Inflammatory macrophage (primary cell): ENCODE measurements at regions not wholly inside any gene's neighbourhood (a gene's known extent, or its start where the extent isn't known, plus 50 kb on each side); places are given as distances from the start of the nearest gene placed in this dataset.
"Not testable (repeated sequence)": the region's sequence is repeated elsewhere in the genome, so short reads cannot be mapped to it uniquely, and the experiment has no call there.

Source experiments
- DNase-seq, 2 donors: peaks; one replicate each; pipeline ENCODE4 v3.0.0-alpha.2; 2020 to 2022

DNA sequence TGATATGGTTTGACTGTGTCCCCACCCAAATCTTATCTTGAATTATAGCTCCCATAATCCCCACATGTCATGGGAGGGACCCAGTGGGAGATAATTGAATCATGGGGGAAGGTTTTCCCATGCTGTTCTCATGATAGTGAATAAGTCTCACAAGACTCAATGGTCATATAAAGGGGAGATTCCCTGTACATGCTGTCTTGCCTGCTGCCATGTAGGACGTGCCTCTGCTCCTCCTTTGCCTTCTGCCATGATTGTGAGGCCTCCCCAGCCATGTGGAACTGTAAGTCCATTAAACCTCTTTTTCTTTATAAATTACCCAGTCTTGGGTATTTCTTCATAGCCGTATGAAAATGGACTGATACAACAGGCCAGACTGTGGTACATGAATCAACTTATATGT lies 68.5 kb upstream of the ADTRP start:
- not testable (repeated sequence) for DNase-seq

DNA sequence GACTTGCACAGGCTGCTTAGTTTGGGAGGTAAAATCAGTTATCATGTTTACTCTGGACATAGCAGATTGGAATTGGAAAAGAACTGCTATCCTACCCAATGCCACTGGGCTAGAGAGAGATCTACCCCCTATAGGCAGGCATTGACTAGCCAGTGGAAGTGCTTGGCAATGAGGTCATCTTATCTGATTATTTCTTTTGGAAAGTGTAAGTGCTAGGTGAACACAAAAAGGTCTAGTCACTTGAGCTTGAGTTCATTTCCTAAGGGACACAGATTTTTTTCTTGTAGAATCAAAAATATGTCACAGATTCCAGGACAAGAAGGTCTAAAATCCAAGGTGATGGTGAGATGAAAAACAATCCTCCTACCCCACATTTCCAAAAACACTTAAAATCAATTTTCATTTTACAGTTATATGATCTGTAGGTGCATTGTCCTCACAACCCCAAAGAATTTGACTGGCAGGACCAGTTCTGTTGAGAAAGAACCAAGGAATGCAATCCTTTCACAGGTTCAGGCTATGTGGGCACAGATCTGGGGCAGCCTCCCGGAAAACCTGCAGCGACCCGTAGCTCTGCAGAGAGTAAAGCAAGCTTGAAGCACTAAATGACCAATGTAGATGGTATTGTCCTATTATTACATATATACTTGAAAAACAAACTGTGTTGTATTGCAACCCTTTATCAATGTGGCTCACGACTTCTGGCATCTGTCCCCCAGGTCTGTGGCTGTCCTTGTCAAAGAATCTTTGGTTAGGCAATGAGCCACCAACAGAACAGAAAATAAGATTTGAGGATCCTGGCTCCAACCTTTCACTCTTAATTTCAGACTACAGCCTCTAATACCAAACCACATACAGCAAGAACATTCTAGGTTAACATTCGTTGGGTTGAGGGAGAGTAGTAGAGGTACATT lies 67.3 kb upstream of the ADTRP start:
- DNase-seq = no peak

DNA sequence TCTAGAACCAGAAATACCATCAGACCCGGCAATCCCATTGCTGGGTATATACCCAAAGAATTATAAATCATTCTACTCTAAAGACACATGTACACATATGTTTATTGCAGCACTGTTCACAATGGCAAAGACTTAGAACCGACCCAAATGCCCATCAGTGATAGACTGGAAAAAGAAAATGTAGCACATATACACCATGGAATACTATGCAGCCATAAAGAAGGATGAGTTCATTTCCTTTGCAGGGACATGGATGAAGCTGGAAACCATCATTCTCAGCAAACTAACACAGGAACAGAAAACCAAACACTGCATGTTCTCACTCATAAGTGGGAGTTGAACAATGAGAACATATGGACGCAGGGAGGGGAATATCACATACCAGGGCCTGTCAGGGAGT lies 64.2 kb upstream of the ADTRP start:
- DNase-seq = not testable (repeated sequence)

- DNase-seq = no peak
Observed at GRCh38 chr6:11835065-11835464, 56.5 kb upstream of the ADTRP start.

GRCh38 chr6:11833626-11834592 lies 55.3 kb upstream of the ADTRP start:
- no peak for DNase-seq

DNA sequence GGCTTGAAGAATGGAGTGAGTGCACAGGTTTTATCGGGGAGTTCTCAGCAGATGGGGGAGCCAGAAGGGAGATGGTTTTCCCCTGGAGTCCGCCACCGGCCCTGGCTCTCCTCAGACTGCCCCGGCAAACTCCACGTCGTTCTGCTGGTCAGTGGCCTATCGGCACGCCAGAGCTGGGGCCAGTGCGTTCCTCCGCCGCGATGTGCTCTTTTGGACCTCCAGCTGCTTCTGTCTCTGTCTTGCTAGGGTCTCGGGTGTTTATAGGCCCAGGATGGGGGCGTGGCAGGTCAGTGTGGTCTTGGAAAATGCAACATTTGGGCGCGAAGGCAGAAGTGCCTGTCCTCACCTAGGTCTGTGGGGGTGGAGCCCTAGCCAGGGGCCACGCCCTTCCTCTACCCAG lies 53.0 kb upstream of the ADTRP start:
- DNase-seq = no peak

GRCh38 chr6:11830520-11830919 lies 51.9 kb upstream of the ADTRP start:
- no peak for DNase-seq

DNA sequence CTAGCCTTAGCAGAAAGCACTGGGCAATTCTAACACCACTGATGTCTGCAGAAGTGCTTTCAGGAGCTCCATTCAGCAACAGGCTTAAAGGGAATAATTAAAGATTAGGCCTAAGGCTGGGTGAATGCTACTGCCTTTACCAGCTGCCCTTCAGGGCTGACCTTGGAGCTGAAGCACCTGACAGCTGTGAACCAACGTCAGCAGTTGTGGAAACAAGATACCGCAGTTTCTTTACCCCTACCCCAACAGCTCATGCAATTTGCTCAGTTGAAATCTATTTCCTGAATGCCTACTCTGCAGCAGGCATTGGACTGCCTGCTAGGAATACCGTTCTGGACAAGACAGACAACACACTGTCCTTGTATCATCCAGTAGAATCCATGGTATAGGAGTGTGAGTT lies 51.5 kb upstream of the ADTRP start:
- no peak for DNase-seq

DNA sequence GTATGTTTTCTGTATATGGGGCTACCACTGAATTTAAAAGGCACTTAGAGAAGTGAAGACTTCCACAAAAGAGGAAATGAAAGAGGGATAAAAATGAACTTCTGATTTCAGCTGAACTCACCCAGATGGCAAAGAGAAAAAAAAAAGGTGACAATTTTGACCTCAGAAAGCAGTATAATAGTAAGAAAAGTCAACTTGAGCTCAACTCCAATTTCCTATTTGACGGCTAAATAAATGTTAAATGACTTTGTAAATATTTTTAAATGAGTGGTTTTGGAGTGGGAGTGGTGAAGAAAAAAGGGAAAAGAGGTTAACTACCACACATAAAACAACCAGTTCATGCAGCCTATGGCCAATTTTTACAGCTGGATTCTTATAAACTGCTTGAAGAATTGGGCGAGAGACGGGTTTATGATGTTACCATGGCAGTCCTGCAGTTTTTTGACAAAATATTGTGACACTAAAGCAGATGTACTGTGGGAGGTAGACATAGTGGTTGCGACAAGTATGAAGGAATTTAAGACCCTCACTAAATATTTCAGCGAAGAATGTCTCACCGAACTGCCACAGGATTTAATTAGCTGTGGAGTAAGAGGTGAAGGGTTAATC lies 49.8 kb upstream of the ADTRP start:
- DNase-seq = peak; percentile 17 to 42
